AG10803 (cell line): ENCODE measurements at regions not wholly inside any gene's neighbourhood (a gene's known extent, or its start where the extent isn't known, plus 50 kb on each side); places are given as distances from the start of the nearest gene placed in this dataset.

Experiments used
- DNase-seq: peaks from one replicate; pipeline ENCODE4 v3.0.0; 2010; ENCODE audit warnings: low read depth
- H3K4me3 ChIP-seq: 2 replicates; pipeline ENCODE4 v1.5.1; 2011; ENCODE audit warnings: mild to moderate bottlenecking, low read length, control low read depth
- CTCF ChIP-seq: conservative IDR thresholded peaks from 2 replicates; pipeline ENCODE4 v1.5.1; 2011; ENCODE audit warnings: mild to moderate bottlenecking, low read length, control low read depth, inconsistent platforms

GRCh38 chr22:23516304-23516703 lies 63.8 kb downstream of the IGLL1 start:
- no peak for TF ChIP-seq CTCF
- H3K4me3 ChIP-seq, result no peak overlapping the region
- no peak for DNase-seq

- H3K4me3 ChIP-seq, result no peak overlapping the region
- DNase-seq, result no peak
- no peak for TF ChIP-seq CTCF
These were observed 65.6 kb downstream of the IGLL1 start for GRCh38 chr22:23514322-23515038.

- no peak for DNase-seq
- TF ChIP-seq CTCF, result no peak
- no peak overlapping the region for H3K4me3 ChIP-seq
These were observed 66.4 kb downstream of the IGLL1 start for GRCh38 chr22:23513705-23514104.

- H3K4me3 ChIP-seq, result no peak overlapping the region
- no peak for TF ChIP-seq CTCF
- no peak for DNase-seq
These were observed 67.0 kb downstream of the IGLL1 start for GRCh38 chr22:23513133-23513532.

GRCh38 chr22:23512721-23513120 lies 67.4 kb downstream of the IGLL1 start:
- TF ChIP-seq CTCF, result no peak
- DNase-seq, result no peak
- no peak overlapping the region for H3K4me3 ChIP-seq

- DNase-seq, result no peak
- H3K4me3 ChIP-seq, result no peak overlapping the region
- TF ChIP-seq CTCF, result no peak
These were observed 67.8 kb downstream of the IGLL1 start for GRCh38 chr22:23512348-23512705.

GRCh38 chr22:23511627-23512347 lies 68.3 kb downstream of the IGLL1 start:
- no peak for DNase-seq
- TF ChIP-seq CTCF, result no peak
- no peak overlapping the region for H3K4me3 ChIP-seq
